GM12878 (cell line): ENCODE measurements at regions not wholly inside any gene's neighbourhood (a gene's known extent, or its start where the extent isn't known, plus 50 kb on each side); places are given as distances from the start of the nearest gene placed in this dataset.

ENCODE experiments used
- ATAC-seq: fragments of 200-7000 bp; cut with Tn5 transposase; 3 replicates; pipeline ENCODE4 v1.9.1; 2020; ENCODE audit warnings: mild to moderate bottlenecking, moderate library complexity
- BruUV-seq: library from RNA; stranded (reverse); fragments of 400-500 nt; replicated peaks from 2 replicates; lab custom pipeline; 2021; lab: Mats Ljungman, UMichigan
- CTCF ChIA-PET: fragments of 300-600 bp; sonication (Branson Sonifier 250); formaldehyde crosslinking; extraction: SDS; loops from one replicate; lab custom pipeline; 2021; ENCODE audit warnings: inconsistent platforms; lab: Yijun Ruan, JAX
- POLR2A ChIA-PET: fragments of 350-600 bp; formaldehyde crosslinking; extraction: SDS; loops from one replicate; lab custom pipeline; 2021; ENCODE audit warnings: inconsistent platforms; lab: Charles Lee
- RAD21 ChIA-PET: fragments of 300-600 bp; sonication (Branson Sonifier 250); formaldehyde crosslinking; loops from one replicate; lab custom pipeline; 2023; ENCODE audit warnings: antibody characterized with exemption; ENCODE audit not compliant: unreplicated experiment; lab: Charles Lee
- SMC1A ChIA-PET: fragments of 300-600 bp; sonication (Branson Sonifier 250); formaldehyde crosslinking; loops from one replicate; lab custom pipeline; 2023; ENCODE audit not compliant: unreplicated experiment, uncharacterized antibody; lab: Charles Lee
- DNase-seq: peaks from one replicate; pipeline ENCODE4 v3.0.0-alpha.2; 2011; ENCODE audit warnings: low read depth, low spot score
- FAIRE-seq: peaks from 3 replicates; lab custom pipeline; 2011; peaks lifted over from hg19 to GRCh38; lab: Jason Lieb, UNC
- H2AFZ ChIP-seq: 2 replicates; pipeline ENCODE4 v1.6.0; 2011; ENCODE audit warnings: low read depth, low read length, control low read depth; ENCODE audit not compliant: control insufficient read depth
- H3K27ac ChIP-seq: 2 replicates; pipeline ENCODE4 v1.5.1; 2011; ENCODE audit warnings: control low read depth; ENCODE audit not compliant: control insufficient read depth, insufficient read depth
- H3K27me3 ChIP-seq, 2 experiments: replicated peaks in 1 of 2; 2 replicates each; pipeline versions ENCODE4 v1.6.0 to v1.6.1; 2011; ENCODE audit warnings: low read length in 1 of 2; ENCODE audit not compliant: control insufficient read depth in 2 of 2, insufficient read depth in 2 of 2
- H3K36me3 ChIP-seq, 2 experiments: 2 replicates each; pipeline ENCODE4 v1.5.1; 2011; ENCODE audit warnings: low read length in 1 of 2; ENCODE audit not compliant: control insufficient read depth in 2 of 2, insufficient read depth in 2 of 2
- H3K4me1 ChIP-seq: 2 replicates; pipeline ENCODE4 v1.6.1; 2011; ENCODE audit warnings: mild to moderate bottlenecking, low read length, moderate library complexity, mixed read lengths; ENCODE audit not compliant: control insufficient read depth, insufficient read depth
- H3K4me2 ChIP-seq: 2 replicates; pipeline ENCODE4 v1.6.0; 2011; ENCODE audit warnings: control low read depth; ENCODE audit not compliant: control insufficient read depth, insufficient read depth
- H3K4me3 ChIP-seq: fragments of 200-600 bp; sonication (generic); 2 replicates; pipeline ENCODE4 v1.5.1; 2016
- H3K79me2 ChIP-seq: 2 replicates; pipeline ENCODE4 v1.6.0; 2011; ENCODE audit warnings: low read length; ENCODE audit not compliant: control insufficient read depth, insufficient read depth
- H3K9ac ChIP-seq: 2 replicates; pipeline ENCODE4 v1.8.0; 2011; ENCODE audit warnings: low read length, control low read depth, mixed read lengths; ENCODE audit not compliant: control insufficient read depth, insufficient read depth
- H3K9me3 ChIP-seq: replicated peaks from 3 replicates; pipeline ENCODE4 v1.5.1; 2011; ENCODE audit warnings: mild to moderate bottlenecking, low read length; ENCODE audit not compliant: control insufficient read depth, insufficient read depth
- H4K20me1 ChIP-seq: 2 replicates; pipeline ENCODE4 v1.6.0; 2011; ENCODE audit not compliant: control insufficient read depth, insufficient read depth
- BHLHE40 ChIP-seq, 2 experiments: fragments of 450-650 bp in 1 of 2; IDR thresholded peaks; 2 replicates each; pipeline ENCODE4 v1.6.1; 2011 to 2017; ENCODE audit warnings: low read depth in 2 of 2, borderline replicate concordance in 1 of 2, improper control_type of control experiment in 1 of 2, low read length in 1 of 2, mild to moderate bottlenecking in 1 of 2
- BRCA1 ChIP-seq: IDR thresholded peaks from 2 replicates; pipeline ENCODE4 v1.6.1; 2011; ENCODE audit warnings: low read depth, low read length, improper control_type of control experiment
- CREM ChIP-seq: IDR thresholded peaks from 2 replicates; pipeline ENCODE4 v1.6.1; 2014; ENCODE audit warnings: antibody characterized with exemption, low read depth
- ELK1 ChIP-seq: IDR thresholded peaks from 2 replicates; pipeline ENCODE4 v1.6.1; 2012; ENCODE audit warnings: low read depth, low read length, improper control_type of control experiment
- ESRRA ChIP-seq: IDR thresholded peaks from 2 replicates; pipeline ENCODE4 v1.6.1; 2012; ENCODE audit warnings: mild to moderate bottlenecking, low read length, improper control_type of control experiment
- GATAD2B ChIP-seq: fragments of 450-650 bp; conservative IDR thresholded peaks from 2 replicates; pipeline ENCODE4 v1.6.1; 2017; ENCODE audit warnings: low read depth, mild to moderate bottlenecking, moderate library complexity
- HSF1 ChIP-seq: fragments of 150-350 bp; IDR thresholded peaks from 2 replicates; pipeline ENCODE4 v1.6.1; 2014; ENCODE audit warnings: mild to moderate bottlenecking, low read depth, low read length
- MEF2B ChIP-seq: fragments of 450-650 bp; IDR thresholded peaks from 2 replicates; pipeline ENCODE4 v1.6.1; 2018; ENCODE audit warnings: mild to moderate bottlenecking, moderate library complexity; ENCODE audit not compliant: partially characterized antibody, poor library complexity, severe bottlenecking
- MTA3 ChIP-seq: IDR thresholded peaks from 2 replicates; pipeline ENCODE4 v1.6.1; 2012; ENCODE audit warnings: low read length, inconsistent platforms, borderline replicate concordance
- RAD51 ChIP-seq: fragments of 450-650 bp; IDR thresholded peaks from 2 replicates; pipeline ENCODE4 v1.6.1; 2016; ENCODE audit warnings: moderate library complexity, mild to moderate bottlenecking, inconsistent platforms
- ZBTB4 ChIP-seq: fragments of 450-650 bp; formaldehyde crosslinking; IDR thresholded peaks from 2 replicates; pipeline ENCODE4 v1.4.0; 2022; ENCODE audit warnings: mild to moderate bottlenecking, moderate library complexity
- ZNF274 ChIP-seq: IDR thresholded peaks from one replicate; pipeline ENCODE4 v1.8.0; 2011; ENCODE audit not compliant: insufficient read length, insufficient read depth
- ZNF592 ChIP-seq: fragments of 450-650 bp; IDR thresholded peaks from 2 replicates; pipeline ENCODE4 v1.6.1; 2017; ENCODE audit warnings: mild to moderate bottlenecking, moderate library complexity
- ZZZ3 ChIP-seq: IDR thresholded peaks from 2 replicates; pipeline ENCODE4 v1.6.1; 2011; ENCODE audit warnings: low read depth; ENCODE audit not compliant: control insufficient read depth, insufficient read length
- in situ Hi-C: fragments of 300-500 bp; cut with MboI; formaldehyde crosslinking; loops from 9 replicates; pipeline ENCODE4 v1.14.3; 2018; ENCODE audit warnings: mixed read lengths
- intact Hi-C: fragments of 100-400 bp; cut with micrococcal nuclease; formaldehyde crosslinking; loops from one replicate; pipeline ENCODE4 v1.14.2; 2022; ENCODE audit not compliant: unreplicated experiment

- POLR2A ChIA-PET = no interaction called here
- Histone ChIP-seq H2AFZ (no peak overlapping the region), H3K27ac (no peak overlapping the region), H3K9me3 (no peaks in the 10 kb centered on the region), H3K4me1 (no peaks in the 10 kb centered on the region), H3K27me3 (no peaks in the 10 kb centered on the region), H3K9ac (no peak overlapping the region), H3K79me2 (no peaks in the 10 kb centered on the region), H3K4me2 (no peak overlapping the region), H3K4me3 (no peak overlapping the region), H3K36me3 (no peaks in the 10 kb centered on the region), H4K20me1 (no peaks in the 10 kb centered on the region)
- ATAC-seq (no peak), DNase-seq (no peak), FAIRE-seq (no peak)
- RAD21 ChIA-PET = no interaction called here
- CTCF ChIA-PET = interaction anchor here (0.7 kb wide), 1 partner anchor 63 kb away, joined by 3 read pairs; no protein-coding TSS in a partner anchor
- intact Hi-C loops (no loop called here), in situ Hi-C loops (no loop called here)
- no TSS peak for BruUV-seq
- SMC1A ChIA-PET = interaction anchor here (1.0 kb wide), 1 partner anchor 9 kb away, joined by 3 read pairs; no protein-coding TSS in a partner anchor
- TF ChIP-seq ZBTB4 = no peak
- no peak for TF ChIP-seq ESRRA
- no peak for TF ChIP-seq GATAD2B
- no peak for TF ChIP-seq ZNF274
- TF ChIP-seq MTA3 = no peak
- TF ChIP-seq ELK1 = no peak
- TF ChIP-seq HSF1 = no peak
- no peak for TF ChIP-seq BHLHE40 (IDR thresholded peaks at IDR 0.05; ENCODE audit: borderline replicate concordance in 1 of 2, low read depth in 2 of 2, low read length in 1 of 2)
- TF ChIP-seq MEF2B = no peak
- TF ChIP-seq ZNF592 = no peak
- no peak for TF ChIP-seq ZZZ3
- no peak for TF ChIP-seq RAD51
- TF ChIP-seq BRCA1 = no peak
- TF ChIP-seq CREM = no peak
Measured at GRCh38 chr4:115769396-115769795, 656.0 kb upstream of the NDST4 start.
